ENCODE measurements at regions not wholly inside any gene's neighbourhood (a gene's known extent, or its start where the extent isn't known, plus 50 kb on each side); places are given as distances from the start of the nearest gene placed in this dataset.

DNA sequence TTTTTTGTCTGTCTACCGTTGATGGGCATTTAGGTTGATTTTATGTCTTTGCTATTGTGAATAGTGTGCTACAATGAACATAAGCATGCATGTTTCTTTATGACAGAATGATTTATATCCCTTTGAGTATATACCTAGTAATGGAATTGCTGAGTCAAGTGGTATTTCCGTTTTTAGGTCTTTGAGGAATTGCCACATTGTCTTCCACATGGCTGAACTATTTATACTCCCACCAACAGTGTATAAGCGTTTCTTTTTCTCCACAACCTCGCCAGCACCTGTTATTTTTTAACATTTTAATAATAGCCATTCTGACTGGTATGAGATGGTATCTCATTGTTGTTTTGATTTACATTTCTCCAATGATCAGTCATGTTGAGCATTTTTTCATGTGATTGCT, 89.6 kb upstream of the GALNT15 start:
- DNase-seq (ENCODE audit: low spot score) = no peak
- 29% methylated on average over 4 of the region's 4 CpGs for WGBS
- intact Hi-C loops (cut with DNase I) = no loop called here
- H3K36me3 ChIP-seq = no peaks in the 10 kb centered on the region
- no peaks in the 10 kb centered on the region for H3K4me1 ChIP-seq (replicated peaks)
- H3K9me3 ChIP-seq = no peaks in the 10 kb centered on the region
- H3K4me3 ChIP-seq = no peak overlapping the region
- no peak overlapping the region for H3K27ac ChIP-seq
- H3K27me3 ChIP-seq (replicated peaks; ENCODE audit: insufficient read depth) = no peaks in the 10 kb centered on the region
- TF ChIP-seq POLR2AphosphoS5 (IDR thresholded peaks at IDR 0.05) (no peak), CTCF (IDR thresholded peaks at IDR 0.05) (no peak), POLR2A (IDR thresholded peaks at IDR 0.05) (no peak)

DNA sequence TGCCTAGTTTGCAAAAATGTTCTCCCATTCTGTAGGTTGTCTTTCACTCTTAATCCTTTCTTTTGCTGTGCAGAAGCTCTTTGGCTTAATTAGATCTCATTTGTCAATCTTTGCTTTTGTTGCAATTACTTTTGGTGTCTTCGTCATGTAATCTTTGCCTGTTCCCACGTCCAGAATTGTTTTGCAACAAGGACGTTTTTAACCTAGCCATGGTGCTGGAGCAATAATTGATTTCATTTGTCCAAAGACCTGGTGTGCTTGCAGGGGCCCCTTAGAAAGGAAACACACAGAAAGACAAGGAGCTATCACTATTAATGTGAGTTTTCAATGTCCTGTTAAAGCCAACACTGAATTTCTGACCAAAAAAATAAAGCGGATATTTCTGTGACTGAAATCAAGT, 89.1 kb upstream of the GALNT15 start:
- no peaks in the 10 kb centered on the region for H3K36me3 ChIP-seq
- TF ChIP-seq CTCF (IDR thresholded peaks at IDR 0.05) (no peak), POLR2A (IDR thresholded peaks at IDR 0.05) (no peak), POLR2AphosphoS5 (IDR thresholded peaks at IDR 0.05) (no peak)
- 22% methylated on average over 4 of the region's 4 CpGs for WGBS
- H3K27ac ChIP-seq = no peak overlapping the region
- H3K4me1 ChIP-seq (replicated peaks) = no peaks in the 10 kb centered on the region
- H3K4me3 ChIP-seq = no peak overlapping the region
- H3K27me3 ChIP-seq (replicated peaks; ENCODE audit: insufficient read depth) = no peaks in the 10 kb centered on the region
- DNase-seq (ENCODE audit: low spot score) = no peak
- intact Hi-C loops (cut with DNase I) = no loop called here
- no peaks in the 10 kb centered on the region for H3K9me3 ChIP-seq

- intact Hi-C loops (cut with DNase I) = no loop called here
- TF ChIP-seq CTCF (IDR thresholded peaks at IDR 0.05) = no peak
- no peak for TF ChIP-seq POLR2A (IDR thresholded peaks at IDR 0.05)
- TF ChIP-seq POLR2AphosphoS5 (IDR thresholded peaks at IDR 0.05) = no peak
Measured at GRCh38 chr3:16085884-16086608, 88.4 kb upstream of the GALNT15 start.

DNA sequence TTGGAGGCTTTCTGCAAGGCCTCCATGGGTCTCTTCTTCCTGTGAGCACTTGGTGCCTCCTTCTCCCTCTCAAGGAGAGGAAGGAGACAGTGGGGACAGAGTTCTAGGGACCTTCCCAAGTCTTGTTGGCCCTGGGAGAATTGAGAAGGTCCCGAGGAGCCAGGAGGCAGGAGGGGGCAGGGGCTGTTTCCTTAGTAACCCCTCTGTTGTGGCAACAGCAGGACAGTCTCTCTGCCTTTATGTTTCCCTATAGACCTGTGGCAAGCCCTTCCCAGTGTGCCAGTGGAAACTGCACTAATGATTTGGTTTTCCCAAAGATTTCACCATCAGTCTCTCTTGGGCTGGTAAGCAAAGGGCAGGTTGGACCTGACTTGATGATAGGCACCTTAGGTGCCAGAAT, 87.8 kb upstream of the GALNT15 start:
- intact Hi-C loops (cut with DNase I) = no loop called here
- TF ChIP-seq POLR2AphosphoS5 (IDR thresholded peaks at IDR 0.05) (no peak), POLR2A (IDR thresholded peaks at IDR 0.05) (no peak), CTCF (IDR thresholded peaks at IDR 0.05) (no peak)
- no peaks in the 10 kb centered on the region for H3K9me3 ChIP-seq
- no peak overlapping the region for H3K27ac ChIP-seq
- 56% methylated on average over 1 of the region's 1 CpG for WGBS
- no peaks in the 10 kb centered on the region for H3K36me3 ChIP-seq
- no peak overlapping the region for H3K4me3 ChIP-seq
- no peaks in the 10 kb centered on the region for H3K4me1 ChIP-seq (replicated peaks)
- no peak for DNase-seq (ENCODE audit: low spot score)
- no peaks in the 10 kb centered on the region for H3K27me3 ChIP-seq (replicated peaks; ENCODE audit: insufficient read depth)

More at GRCh38 chr3:16085884-16086608, 88.4 kb upstream of the GALNT15 start:
- DNase-seq (ENCODE audit: low spot score) = peak; percentile 12
- H3K27me3 ChIP-seq (replicated peaks; ENCODE audit: insufficient read depth) = no peaks in the 10 kb centered on the region
- H3K36me3 ChIP-seq = no peaks in the 10 kb centered on the region
- H3K4me3 ChIP-seq = no peak overlapping the region
- no peak overlapping the region for H3K27ac ChIP-seq
- no peaks in the 10 kb centered on the region for H3K4me1 ChIP-seq (replicated peaks)
- no peaks in the 10 kb centered on the region for H3K9me3 ChIP-seq
- WGBS = 46% methylated on average over 13 of the region's 13 CpGs

GRCh38 chr3:16088496-16088895, 86.0 kb upstream of the GALNT15 start:
- H3K27ac ChIP-seq = no peak overlapping the region

More at GRCh38 chr3:16088496-16088895, 86.0 kb upstream of the GALNT15 start:
- DNase-seq (ENCODE audit: low spot score) = no peak
- H3K4me3 ChIP-seq = no peak overlapping the region
- no peaks in the 10 kb centered on the region for H3K9me3 ChIP-seq
- no peaks in the 10 kb centered on the region for H3K27me3 ChIP-seq (replicated peaks; ENCODE audit: insufficient read depth)
- no peak for TF ChIP-seq POLR2A (IDR thresholded peaks at IDR 0.05)
- TF ChIP-seq CTCF (IDR thresholded peaks at IDR 0.05) = no peak
- TF ChIP-seq POLR2AphosphoS5 (IDR thresholded peaks at IDR 0.05) = no peak
- intact Hi-C loops (cut with DNase I) = no loop called here
- H3K36me3 ChIP-seq = no peaks in the 10 kb centered on the region
- no peaks in the 10 kb centered on the region for H3K4me1 ChIP-seq (replicated peaks)
- 42% methylated on average over 1 of the region's 1 CpG for WGBS

Measured in prostate gland (tissue), 2 donors.